Tibial artery (tissue), 4 donors: ENCODE measurements at regions not wholly inside any gene's neighbourhood (a gene's known extent, or its start where the extent isn't known, plus 50 kb on each side); places are given as distances from the start of the nearest gene placed in this dataset.

ENCODE experiments used
- DNase-seq, 2 donors: peaks; one replicate each; pipeline ENCODE4 v3.0.0-alpha.2; 2019
- H3K27ac ChIP-seq, 2 donors: fragments of 200-600 bp; sonication (generic) in 1 of 2; 1 replicate in 1 of 2; 2 replicates in 1 of 2; pipeline ENCODE4 v1.5.1; 2018 to 2019; ENCODE audit warnings: mild to moderate bottlenecking in 1 of 2
- H3K27me3 ChIP-seq, 2 donors: fragments of 200-600 bp; sonication (generic) in 1 of 2; one replicate each; pipeline versions ENCODE4 v1.5.1 to v1.6.0; 2016 to 2019
- H3K36me3 ChIP-seq, 3 donors: fragments of 200-600 bp; sonication (generic) in 2 of 3; one replicate each; pipeline ENCODE4 v1.5.1; 2016 to 2019; ENCODE audit warnings: mild to moderate bottlenecking in 2 of 3
- H3K4me1 ChIP-seq, 4 donors: fragments of 200-600 bp; sonication (generic) in 2 of 4; 1 replicate in 3 of 4; 2 replicates in 1 of 4; pipeline ENCODE4 v1.5.1; 2016 to 2019
- H3K4me3 ChIP-seq, 2 donors: fragments of 200-600 bp; sonication (generic) in 1 of 2; 1 replicate in 1 of 2; 2 replicates in 1 of 2; pipeline ENCODE4 v1.5.1; 2018 to 2019; ENCODE audit warnings: mild to moderate bottlenecking in 2 of 2
- H3K9me3 ChIP-seq, 3 donors: fragments of 200-600 bp; sonication (generic) in 1 of 3; one replicate each; pipeline ENCODE4 v1.5.1; 2016 to 2019
- CTCF ChIP-seq, 2 experiments: fragments of 200-600 bp in 1 of 2; fragments of 450-650 bp in 1 of 2; IDR thresholded peaks; one replicate each; pipeline ENCODE4 v1.5.1; 2017 to 2019; ENCODE audit warnings: antibody characterized with exemption in 2 of 2, mild to moderate bottlenecking in 1 of 2, moderate library complexity in 1 of 2
- intact Hi-C: fragments of 100-400 bp; cut with DNase I; formaldehyde crosslinking; loops from one replicate; pipeline ENCODE4 v1.15.0; 2023; ENCODE audit warnings: low total_unique reads

GRCh38 chr1:183721041-183721440 is 67.9 kb upstream of the APOBEC4 start:
- Histone ChIP-seq H3K4me1 (peaks cover 0 to 5% (median 0%) of the 10 kb centered on the region in 4 donors), H3K27ac (no peak overlapping the region), H3K36me3 (no peaks in the 10 kb centered on the region), H3K27me3 (no peaks in the 10 kb centered on the region), H3K9me3 (no peaks in the 10 kb centered on the region), H3K4me3 (no peak overlapping the region)
- intact Hi-C loops: no loop called here
- no peak for TF ChIP-seq CTCF (IDR thresholded peaks at IDR 0.05)
- no peak for DNase-seq

GRCh38 chr1:183720028-183720427 is 66.9 kb upstream of the APOBEC4 start:
- Histone ChIP-seq H3K9me3 (no peaks in the 10 kb centered on the region), H3K36me3 (no peaks in the 10 kb centered on the region), H3K27ac (no peak overlapping the region), H3K27me3 (no peaks in the 10 kb centered on the region), H3K4me3 (no peak overlapping the region), H3K4me1 (peaks cover 0 to 5% (median 0%) of the 10 kb centered on the region in 4 donors)
- DNase-seq: no peak
- intact Hi-C loops: no loop called here
- no peak for TF ChIP-seq CTCF (IDR thresholded peaks at IDR 0.05)

- no peak overlapping the region for H3K27ac ChIP-seq
These were observed 66.2 kb upstream of the APOBEC4 start for GRCh38 chr1:183719289-183719688.

GRCh38 chr1:183716286-183716685 is 63.2 kb upstream of the APOBEC4 start:
- Histone ChIP-seq H3K27ac (no peak overlapping the region), H3K36me3 (no peaks in the 10 kb centered on the region), H3K9me3 (no peaks in the 10 kb centered on the region), H3K4me3 (no peak overlapping the region), H3K27me3 (no peaks in the 10 kb centered on the region), H3K4me1 (peaks cover 0 to 5% (median 0%) of the 10 kb centered on the region in 4 donors)
- intact Hi-C loops: no loop called here
- DNase-seq: no peak
- no peak for TF ChIP-seq CTCF (IDR thresholded peaks at IDR 0.05)

More at GRCh38 chr1:183719289-183719688, 66.2 kb upstream of the APOBEC4 start:
- no peak overlapping the region for H3K4me3 ChIP-seq
- H3K36me3 ChIP-seq: no peaks in the 10 kb centered on the region
- peaks cover 0 to 5% (median 0%) of the 10 kb centered on the region in 4 donors for H3K4me1 ChIP-seq
- H3K27me3 ChIP-seq: no peaks in the 10 kb centered on the region
- intact Hi-C loops: no loop called here
- no peak for TF ChIP-seq CTCF (IDR thresholded peaks at IDR 0.05)
- no peak for DNase-seq
- H3K9me3 ChIP-seq: no peaks in the 10 kb centered on the region

- intact Hi-C loops: no loop called here
- Histone ChIP-seq H3K27ac (no peak overlapping the region), H3K36me3 (no peaks in the 10 kb centered on the region), H3K27me3 (no peaks in the 10 kb centered on the region), H3K9me3 (no peaks in the 10 kb centered on the region), H3K4me3 (no peak overlapping the region), H3K4me1 (no peaks in the 10 kb centered on the region)
- no peak for TF ChIP-seq CTCF (IDR thresholded peaks at IDR 0.05)
- DNase-seq: no peak
These were observed 58.7 kb upstream of the APOBEC4 start for GRCh38 chr1:183711741-183712361.
